HG03469 (cell line): ENCODE measurements at regions not wholly inside any gene's neighbourhood (a gene's known extent, or its start where the extent isn't known, plus 50 kb on each side); places are given as distances from the start of the nearest gene placed in this dataset.
"Not testable (repeated sequence)": the region's sequence is repeated elsewhere in the genome, so short reads cannot be mapped to it uniquely, and the experiment has no call there.

Experiments used
- ATAC-seq: cut with Tn5 transposase; IDR thresholded peaks from one replicate; pipeline ENCODE4 v1.9.1; 2021; ENCODE audit warnings: mild to moderate bottlenecking, moderate library complexity, moderate number of reproducible peaks; ENCODE audit not compliant: unreplicated experiment

DNA sequence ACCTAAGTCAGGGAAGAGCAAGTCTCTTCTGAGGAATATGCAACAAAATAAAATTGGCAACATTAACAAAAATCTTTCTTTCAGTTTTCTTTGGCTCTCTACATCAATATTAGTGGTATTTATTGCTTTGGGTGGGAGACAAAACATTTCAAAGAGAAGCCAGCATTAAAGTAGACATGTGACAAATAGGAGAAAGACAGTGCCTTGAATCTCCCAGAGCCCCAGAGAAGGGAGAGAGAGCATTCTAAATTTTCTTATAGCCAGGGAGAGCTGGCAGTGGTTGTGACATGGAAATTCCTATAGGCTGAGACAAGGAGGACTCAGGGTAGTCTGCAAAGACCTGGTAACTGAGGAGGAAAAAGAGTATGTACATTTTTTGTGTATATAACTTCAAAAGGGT, 79.4 kb upstream of the NREP start:
- no peak for ATAC-seq

DNA sequence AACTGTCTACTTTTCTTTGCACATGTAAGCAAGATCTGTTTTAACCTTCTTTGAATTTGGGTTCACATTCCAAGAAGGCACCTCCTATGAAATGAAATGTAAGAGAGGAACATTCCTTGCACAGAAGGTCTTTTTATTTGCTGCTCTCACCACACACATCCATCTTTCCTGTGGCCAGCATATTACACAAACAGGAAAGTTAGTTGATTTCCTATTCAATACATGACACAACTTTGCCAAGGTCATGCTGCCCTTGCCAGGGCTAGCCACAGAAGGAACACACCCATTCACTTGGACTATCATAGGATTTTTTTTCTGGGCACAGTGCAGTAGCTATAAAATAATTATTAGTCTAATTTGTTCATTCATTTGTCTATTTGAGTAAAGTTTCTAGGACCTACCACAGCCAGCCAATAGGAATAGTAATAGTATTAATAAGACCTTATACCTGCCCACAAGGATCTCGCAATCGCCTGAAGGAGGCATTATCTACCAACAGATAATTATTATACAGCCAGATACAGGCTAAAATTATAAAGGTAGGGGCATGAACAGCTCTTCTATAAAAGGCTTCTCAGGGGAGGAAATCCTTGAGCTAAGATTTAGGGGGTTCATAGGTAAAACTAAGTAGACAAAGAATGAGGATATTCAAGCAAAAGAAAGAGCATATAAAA, 78.1 kb upstream of the NREP start:
- ATAC-seq, result no peak

- ATAC-seq, result no peak
Observed at GRCh38 chr5:111830333-111830732, 73.3 kb upstream of the NREP start.

DNA sequence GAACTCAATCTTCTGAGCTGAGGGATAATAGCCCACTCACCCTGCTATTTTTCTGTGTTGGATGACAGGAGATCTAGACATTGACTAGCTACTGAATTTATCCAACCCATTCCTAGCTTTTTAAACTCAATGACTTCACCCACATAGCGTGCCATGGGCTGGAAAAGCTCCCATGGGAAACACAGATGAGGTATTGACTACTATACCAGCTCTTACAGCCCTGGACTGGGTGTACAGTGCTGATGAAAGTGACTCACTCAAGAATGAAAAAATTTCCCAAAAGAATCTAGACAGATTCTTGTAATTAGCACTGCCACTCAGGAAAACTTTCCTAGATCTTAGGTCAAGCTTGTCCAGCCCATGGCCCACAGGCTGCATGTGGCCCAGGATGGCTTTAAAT, 72.7 kb upstream of the NREP start:
- ATAC-seq, result no peak

GRCh38 chr5:111826064-111826463, 69.1 kb upstream of the NREP start:
- ATAC-seq, result no peak

DNA sequence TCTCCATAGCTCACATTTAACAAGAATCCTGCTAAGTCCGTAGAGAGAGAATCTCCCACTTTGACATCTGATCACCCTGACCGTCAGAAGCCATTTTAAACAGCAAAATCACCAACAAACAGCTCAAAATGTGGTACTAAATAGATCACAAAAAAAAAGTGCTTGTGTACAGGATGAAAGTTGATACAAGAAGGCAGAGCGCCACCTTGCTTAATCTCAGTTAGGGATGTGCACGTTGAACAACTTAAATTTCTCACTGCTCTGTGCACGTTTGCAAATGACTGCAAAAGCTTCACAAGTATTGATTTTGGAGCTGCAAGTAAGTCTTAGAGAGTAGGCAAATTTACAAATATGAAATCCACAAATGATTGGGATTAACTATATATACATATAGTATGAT, 63.1 kb upstream of the NREP start:
- no peak for ATAC-seq

DNA sequence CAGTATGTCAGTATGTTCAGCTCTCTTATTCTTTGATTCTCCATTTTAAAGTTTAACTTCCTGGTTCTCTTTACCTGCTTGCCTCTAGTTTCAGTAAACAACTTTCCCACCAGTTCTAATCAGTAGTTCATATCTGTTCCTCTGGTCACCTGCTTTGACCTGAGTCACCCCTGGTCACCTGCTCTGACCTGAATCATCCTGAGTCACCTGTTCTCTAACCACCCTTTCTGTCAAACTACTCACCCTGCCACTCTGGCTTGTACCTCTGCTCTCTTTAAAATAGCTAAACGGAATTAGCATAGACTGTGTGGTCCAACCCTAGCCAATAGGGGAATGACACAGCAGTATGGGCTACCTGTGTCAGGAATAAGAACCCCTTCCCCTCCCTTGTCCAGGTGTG, 62.0 kb upstream of the NREP start:
- ATAC-seq, result not testable (repeated sequence)

- ATAC-seq, result no peak
Observed at GRCh38 chr5:111813537-111813936, 56.5 kb upstream of the NREP start.

- no peak for ATAC-seq
Observed at GRCh38 chr5:111810112-111810511, 53.1 kb upstream of the NREP start.
